ENCODE measurements at regions not wholly inside any gene's neighbourhood (a gene's known extent, or its start where the extent isn't known, plus 50 kb on each side); places are given as distances from the start of the nearest gene placed in this dataset.

DNA sequence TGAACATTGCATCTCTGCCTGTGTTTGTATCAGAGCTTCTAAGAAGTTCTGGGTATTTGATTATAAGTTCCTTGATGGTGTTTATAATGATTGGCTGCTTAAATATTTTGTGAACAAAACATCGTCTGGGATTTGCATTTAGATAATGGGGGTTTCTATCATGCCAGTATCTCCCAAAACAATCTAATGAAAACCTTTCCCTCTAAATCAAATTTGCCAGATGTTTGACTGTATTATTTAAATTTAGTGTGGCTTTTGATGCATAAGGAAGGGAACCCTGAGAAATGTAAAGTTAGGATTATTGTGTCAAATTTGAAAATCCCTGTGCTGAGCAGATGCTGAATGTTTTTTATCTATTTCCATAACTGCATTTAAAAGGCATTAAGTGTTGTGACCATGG is 159.9 kb downstream of the HS3ST3A1 start:
- Mint-ChIP-seq H3K36me3 (ENCODE audit: low read depth) (no peaks in the 10 kb centered on the region), H3K4me3 (no peak overlapping the region), H3K27me3 (ENCODE audit: insufficient read depth, low read depth, poor library complexity) (no peaks in the 10 kb centered on the region), H3K4me1 (peaks cover 15% of the 10 kb centered on the region), H3K9me3 (no peaks in the 10 kb centered on the region), H3K27ac (no peak overlapping the region)
- no peaks in the 10 kb centered on the region for H3K27me3 ChIP-seq (ENCODE audit: insufficient read depth)
- H3K27ac ChIP-seq (ENCODE audit: low read depth) = no peak overlapping the region
- peaks cover 12% of the 10 kb centered on the region; the same call in 1 of the 2 replicates for H3K9me2 ChIP-seq (ENCODE audit: insufficient read depth)
- no peaks in the 10 kb centered on the region for H3K79me2 ChIP-seq (replicated peaks; ENCODE audit: insufficient read depth)
- no peak overlapping the region for H2AFZ ChIP-seq
- no peak for DNase-seq (ENCODE audit: low spot score)
- TF ChIP-seq ZNF114 (CRISPR knock-in tag; IDR thresholded peaks at IDR 0.05) (no peak), EZH2phosphoT487 (IDR thresholded peaks at IDR 0.05; ENCODE audit: unreplicated experiment) (no peak), STAT1 (IDR thresholded peaks at IDR 0.05; ENCODE audit: unreplicated experiment) (no peak), CREB1 (CRISPR knock-in tag; IDR thresholded peaks at IDR 0.05; ENCODE audit: low read depth) (no peak), POLR2AphosphoS5 (IDR thresholded peaks at IDR 0.05; ENCODE audit: low read depth) (no peak), ZNF331 (CRISPR knock-in tag; IDR thresholded peaks at IDR 0.05; ENCODE audit: low read depth) (no peak), JUNB (IDR thresholded peaks at IDR 0.05; ENCODE audit: unreplicated experiment) (no peak), NANOG (IDR thresholded peaks at IDR 0.05; ENCODE audit: borderline replicate concordance) (no peak), EZH2 (IDR thresholded peaks at IDR 0.05; ENCODE audit: low read depth, unreplicated experiment) (no peak)
- TF ChIP-seq, protein P1, sequence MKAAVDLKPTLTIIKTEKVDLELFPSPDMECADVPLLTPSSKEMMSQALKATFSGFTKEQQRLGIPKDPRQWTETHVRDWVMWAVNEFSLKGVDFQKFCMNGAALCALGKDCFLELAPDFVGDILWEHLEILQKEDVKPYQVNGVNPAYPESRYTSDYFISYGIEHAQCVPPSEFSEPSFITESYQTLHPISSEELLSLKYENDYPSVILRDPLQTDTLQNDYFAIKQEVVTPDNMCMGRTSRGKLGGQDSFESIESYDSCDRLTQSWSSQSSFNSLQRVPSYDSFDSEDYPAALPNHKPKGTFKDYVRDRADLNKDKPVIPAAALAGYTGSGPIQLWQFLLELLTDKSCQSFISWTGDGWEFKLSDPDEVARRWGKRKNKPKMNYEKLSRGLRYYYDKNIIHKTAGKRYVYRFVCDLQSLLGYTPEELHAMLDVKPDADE (IDR thresholded peaks at IDR 0.05) = no peak
- TF ChIP-seq, protein P2, sequence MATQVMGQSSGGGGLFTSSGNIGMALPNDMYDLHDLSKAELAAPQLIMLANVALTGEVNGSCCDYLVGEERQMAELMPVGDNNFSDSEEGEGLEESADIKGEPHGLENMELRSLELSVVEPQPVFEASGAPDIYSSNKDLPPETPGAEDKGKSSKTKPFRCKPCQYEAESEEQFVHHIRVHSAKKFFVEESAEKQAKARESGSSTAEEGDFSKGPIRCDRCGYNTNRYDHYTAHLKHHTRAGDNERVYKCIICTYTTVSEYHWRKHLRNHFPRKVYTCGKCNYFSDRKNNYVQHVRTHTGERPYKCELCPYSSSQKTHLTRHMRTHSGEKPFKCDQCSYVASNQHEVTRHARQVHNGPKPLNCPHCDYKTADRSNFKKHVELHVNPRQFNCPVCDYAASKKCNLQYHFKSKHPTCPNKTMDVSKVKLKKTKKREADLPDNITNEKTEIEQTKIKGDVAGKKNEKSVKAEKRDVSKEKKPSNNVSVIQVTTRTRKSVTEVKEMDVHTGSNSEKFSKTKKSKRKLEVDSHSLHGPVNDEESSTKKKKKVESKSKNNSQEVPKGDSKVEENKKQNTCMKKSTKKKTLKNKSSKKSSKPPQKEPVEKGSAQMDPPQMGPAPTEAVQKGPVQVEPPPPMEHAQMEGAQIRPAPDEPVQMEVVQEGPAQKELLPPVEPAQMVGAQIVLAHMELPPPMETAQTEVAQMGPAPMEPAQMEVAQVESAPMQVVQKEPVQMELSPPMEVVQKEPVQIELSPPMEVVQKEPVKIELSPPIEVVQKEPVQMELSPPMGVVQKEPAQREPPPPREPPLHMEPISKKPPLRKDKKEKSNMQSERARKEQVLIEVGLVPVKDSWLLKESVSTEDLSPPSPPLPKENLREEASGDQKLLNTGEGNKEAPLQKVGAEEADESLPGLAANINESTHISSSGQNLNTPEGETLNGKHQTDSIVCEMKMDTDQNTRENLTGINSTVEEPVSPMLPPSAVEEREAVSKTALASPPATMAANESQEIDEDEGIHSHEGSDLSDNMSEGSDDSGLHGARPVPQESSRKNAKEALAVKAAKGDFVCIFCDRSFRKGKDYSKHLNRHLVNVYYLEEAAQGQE (IDR thresholded peaks at IDR 0.05; ENCODE audit: unreplicated experiment) = no peak
- TF ChIP-seq, protein P3, sequence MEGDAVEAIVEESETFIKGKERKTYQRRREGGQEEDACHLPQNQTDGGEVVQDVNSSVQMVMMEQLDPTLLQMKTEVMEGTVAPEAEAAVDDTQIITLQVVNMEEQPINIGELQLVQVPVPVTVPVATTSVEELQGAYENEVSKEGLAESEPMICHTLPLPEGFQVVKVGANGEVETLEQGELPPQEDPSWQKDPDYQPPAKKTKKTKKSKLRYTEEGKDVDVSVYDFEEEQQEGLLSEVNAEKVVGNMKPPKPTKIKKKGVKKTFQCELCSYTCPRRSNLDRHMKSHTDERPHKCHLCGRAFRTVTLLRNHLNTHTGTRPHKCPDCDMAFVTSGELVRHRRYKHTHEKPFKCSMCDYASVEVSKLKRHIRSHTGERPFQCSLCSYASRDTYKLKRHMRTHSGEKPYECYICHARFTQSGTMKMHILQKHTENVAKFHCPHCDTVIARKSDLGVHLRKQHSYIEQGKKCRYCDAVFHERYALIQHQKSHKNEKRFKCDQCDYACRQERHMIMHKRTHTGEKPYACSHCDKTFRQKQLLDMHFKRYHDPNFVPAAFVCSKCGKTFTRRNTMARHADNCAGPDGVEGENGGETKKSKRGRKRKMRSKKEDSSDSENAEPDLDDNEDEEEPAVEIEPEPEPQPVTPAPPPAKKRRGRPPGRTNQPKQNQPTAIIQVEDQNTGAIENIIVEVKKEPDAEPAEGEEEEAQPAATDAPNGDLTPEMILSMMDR (conservative IDR thresholded peaks at IDR 0.05; ENCODE audit: low read depth in 2 of 2) = no peak
- H3K36me3 ChIP-seq (ENCODE audit: insufficient read depth) = no peaks in the 10 kb centered on the region
- H3K4me1 ChIP-seq (ENCODE audit: insufficient read depth) = peaks cover 14% of the 10 kb centered on the region; the same call in 1 of the 2 replicates
- H3F3A ChIP-seq (replicated peaks; ENCODE audit: low read depth) = no peaks in the 10 kb centered on the region
- no peaks in the 10 kb centered on the region for H4K20me1 ChIP-seq (replicated peaks; ENCODE audit: insufficient read depth)
- H3K4me3 ChIP-seq = no peak overlapping the region
- no peak for ATAC-seq
- H3K4me2 ChIP-seq = no peak overlapping the region
